Inflammatory macrophage treated with lipopolysaccharide for 4 hours (primary cell): ENCODE measurements at regions not wholly inside any gene's neighbourhood (a gene's known extent, or its start where the extent isn't known, plus 50 kb on each side); places are given as distances from the start of the nearest gene placed in this dataset.

ENCODE experiments used
- DNase-seq: peaks from one replicate; pipeline ENCODE4 v3.0.0-alpha.2; 2020

DNA sequence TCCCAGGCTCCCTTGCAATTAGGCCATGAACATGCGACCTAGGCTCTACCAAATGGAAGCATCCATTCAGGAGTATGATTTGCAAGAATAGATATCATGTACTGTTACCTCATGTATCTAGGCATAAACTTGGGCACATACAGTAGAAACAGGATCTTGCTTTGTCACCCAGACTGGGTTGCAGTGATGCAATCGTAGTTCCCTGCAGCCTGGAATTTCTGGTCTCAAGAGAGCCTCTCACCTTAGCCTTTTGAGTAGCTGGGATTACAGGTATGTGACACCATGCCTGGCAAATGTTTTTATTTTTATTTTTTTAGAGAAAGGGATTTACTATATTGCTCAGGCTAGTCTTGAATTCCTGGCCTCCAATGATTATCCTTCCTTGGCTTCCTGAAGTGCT lies 994.2 kb downstream of the ADGRL3 start:
- DNase-seq, result no peak

DNA sequence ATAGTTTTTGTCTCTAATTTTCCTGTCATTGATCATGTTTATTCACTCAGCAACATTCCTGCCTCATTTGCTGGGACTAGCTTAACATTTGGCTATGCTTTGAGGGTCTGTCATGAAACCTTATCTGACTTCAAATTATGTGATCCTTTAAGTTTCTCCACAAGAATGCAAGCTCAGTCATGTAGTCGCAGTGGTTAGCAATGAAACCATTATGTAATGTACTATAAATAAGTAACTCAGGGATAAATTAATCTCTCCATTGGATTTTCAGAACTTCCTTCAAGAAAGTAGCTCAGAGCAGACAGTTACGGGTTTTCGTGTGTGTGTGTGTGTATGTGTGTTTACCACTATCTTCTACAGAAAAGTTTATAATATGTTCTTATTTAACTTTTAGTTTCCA lies 993.6 kb downstream of the ADGRL3 start:
- no peak for DNase-seq

DNA sequence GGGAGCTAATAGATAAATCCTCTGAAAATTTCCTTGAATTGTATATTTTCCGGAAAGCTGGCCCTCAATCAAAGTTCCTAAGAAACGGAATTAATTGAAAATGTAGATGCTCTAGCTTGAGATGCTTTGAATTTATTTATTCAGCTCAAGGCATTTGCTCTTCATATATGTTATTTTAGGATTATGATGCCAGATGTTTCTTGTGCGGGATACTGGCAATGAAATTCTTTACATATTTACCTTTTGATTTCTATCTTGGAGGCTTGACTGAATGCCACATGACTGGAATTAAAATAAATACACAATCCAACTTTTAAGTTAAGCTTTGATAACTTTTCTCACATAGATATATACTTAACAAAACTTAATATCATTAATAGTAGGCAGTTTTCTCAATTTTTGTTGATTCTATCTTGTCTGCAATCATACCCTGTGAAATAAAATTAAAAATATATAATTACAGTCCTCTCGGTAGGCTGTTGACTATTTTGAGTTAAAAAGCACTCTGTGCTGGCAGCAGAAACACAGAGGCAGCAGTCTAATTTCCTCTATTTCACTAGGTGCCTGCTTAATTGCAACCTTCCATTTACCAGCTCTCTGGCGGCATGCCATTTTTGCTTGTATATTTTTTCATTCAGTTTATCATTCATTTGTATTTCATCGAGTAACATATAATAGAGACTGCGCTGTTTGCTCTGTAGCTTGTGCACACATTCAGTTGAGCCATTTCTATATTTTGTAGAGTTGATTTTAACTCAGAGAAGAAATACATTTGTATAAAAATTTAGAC lies 991.5 kb downstream of the ADGRL3 start:
- DNase-seq, result no peak

DNA sequence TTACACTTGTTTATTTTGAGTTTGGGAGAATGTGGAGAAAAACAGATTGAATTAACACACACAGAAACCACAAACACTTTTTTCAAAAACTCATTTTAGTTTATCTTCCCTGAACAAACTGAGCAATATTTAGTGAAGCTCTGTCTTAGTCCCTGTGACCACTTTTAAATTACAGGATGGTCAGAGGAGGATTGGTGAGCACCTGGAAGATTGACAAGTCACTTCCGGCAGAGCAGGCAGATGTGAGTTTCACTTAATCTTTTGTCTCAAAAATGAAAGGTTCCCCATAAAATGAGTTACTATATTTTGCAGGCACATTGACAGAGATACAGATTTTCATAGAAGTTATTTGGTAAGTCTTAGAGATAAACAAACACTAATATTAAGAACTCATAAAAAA lies 970.1 kb downstream of the ADGRL3 start:
- DNase-seq, result no peak

DNA sequence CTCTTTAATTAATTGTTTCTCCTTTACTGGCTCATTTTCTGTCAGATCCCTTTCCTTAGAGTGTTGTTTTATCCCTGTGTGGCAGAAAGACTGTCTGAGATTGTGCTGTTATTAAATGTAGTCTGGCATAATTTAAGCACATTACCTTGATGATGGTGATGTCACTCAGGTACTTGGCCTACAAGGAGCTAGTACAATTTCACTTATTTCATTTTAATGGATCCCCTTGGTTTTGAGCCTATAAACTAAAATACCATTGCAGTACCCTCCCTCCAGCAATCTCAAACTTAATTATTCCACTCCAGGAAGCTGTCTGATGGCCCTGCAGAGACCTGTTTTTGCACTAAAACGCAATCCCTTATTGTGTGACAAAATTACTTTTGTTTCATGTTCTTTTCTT lies 968.6 kb downstream of the ADGRL3 start:
- DNase-seq, result no peak

DNA sequence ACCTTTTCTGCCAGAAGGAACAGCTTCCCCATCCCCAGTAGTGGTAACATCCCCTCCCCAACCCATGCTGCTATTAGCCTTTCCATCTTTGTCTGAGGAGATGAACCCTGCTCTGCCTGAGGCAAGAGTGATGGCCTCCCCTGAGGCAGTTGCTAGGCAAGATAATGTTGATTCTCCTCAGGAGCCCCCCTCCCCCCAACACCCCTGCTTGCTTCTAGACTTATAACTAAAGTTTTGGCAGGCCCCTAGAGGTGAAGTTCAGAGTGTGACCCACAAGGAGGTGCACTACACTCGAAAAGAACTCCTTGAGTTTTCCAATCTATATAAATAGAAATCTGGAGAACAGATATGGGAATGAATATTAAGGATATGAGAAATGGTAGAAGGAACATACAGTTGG lies 962.5 kb downstream of the ADGRL3 start:
- DNase-seq, result no peak

DNA sequence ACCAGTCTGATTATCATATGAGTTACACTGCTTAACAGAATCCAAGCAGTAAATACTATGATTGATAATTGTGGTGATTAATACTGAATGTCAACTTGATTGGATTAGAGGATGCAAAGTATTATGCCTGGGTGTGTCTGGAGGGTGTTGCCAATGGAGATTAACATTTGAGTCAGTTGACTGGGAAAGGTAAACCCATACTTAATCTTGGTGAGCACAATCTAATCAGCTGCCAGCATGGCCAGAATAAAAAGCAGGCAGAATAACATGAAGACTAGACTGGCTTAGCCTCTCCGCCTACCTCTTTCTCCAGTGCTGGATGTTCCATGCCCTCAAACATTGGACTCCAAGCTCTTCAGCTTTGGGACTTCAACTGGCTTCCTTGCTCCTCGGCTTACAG lies 961.3 kb downstream of the ADGRL3 start:
- DNase-seq, result no peak

DNA sequence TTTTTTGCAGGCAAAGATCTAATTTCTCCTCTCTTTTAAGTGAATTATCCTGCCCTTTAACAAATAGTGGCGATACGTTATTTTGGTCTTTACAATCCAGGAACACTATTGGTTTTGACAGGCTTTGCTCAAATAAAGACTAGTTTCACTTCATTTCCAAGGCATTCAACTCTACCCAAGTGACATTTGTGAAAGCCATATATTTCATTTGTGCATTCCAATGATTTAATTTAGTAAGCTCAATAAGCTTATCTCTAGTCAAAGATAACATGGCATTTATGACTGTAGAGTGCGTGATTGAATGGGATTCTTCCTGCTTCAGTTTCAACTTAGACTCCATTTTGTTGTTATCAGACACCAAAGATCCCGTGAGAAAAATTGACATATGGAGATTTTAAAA lies 959.8 kb downstream of the ADGRL3 start:
- no peak for DNase-seq

DNA sequence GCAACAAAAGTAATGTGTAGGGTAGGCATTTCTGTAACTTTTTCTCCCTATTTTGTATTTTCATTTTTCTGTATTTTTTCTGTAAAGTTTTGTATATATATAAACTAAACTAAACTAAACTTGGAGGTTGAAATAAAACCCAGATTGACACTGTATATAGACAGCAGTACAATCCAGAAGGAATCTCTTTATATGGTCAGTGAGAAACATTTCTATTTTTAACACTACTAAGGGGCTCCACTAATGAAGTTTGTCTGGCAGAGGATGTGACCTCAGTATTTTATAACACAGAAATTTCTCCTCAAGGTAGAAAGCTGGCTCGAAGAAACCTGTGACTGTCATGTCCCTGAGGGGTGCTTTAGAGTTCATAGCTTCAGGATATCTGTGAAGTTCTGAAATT lies 959.2 kb downstream of the ADGRL3 start:
- DNase-seq, result no peak

DNA sequence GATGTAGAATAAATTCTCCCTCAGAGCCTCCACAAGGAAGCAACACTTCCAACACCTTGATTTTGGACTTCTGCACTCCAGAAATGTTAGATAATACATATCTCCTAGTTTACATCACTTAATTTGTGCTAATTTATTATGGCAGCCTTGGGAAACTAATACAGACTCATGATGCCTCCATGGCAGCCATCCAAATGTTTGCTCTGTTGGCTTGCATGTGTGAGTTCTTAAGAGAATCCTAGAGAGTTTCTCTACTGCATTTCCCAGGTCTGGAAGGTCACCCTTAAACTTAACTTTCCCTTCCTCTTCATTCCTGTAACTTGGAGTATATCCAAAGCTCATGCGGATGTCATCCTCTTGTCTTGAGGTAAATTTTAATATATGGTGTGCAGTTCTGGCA lies 956.1 kb downstream of the ADGRL3 start:
- no peak for DNase-seq

DNA sequence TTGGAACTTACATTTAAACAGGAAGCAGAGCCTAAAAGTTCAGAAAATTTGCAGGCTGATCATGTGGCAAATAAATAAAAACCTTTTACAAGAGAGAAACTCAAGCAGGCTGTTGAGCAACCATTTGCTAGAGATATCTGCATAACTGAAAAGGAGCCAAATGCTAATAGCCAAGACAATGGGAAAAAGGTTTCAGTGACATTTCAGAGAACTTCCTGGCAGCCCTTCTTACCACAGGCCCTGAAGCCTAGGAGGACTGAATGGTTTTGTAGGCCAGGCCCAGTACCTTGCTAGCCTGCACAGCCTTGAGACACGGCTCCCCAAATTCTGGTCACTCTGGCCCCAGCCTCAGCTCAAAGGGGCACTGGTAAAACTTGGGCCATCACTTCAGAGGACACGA lies 945.1 kb downstream of the ADGRL3 start:
- DNase-seq, result no peak

DNA sequence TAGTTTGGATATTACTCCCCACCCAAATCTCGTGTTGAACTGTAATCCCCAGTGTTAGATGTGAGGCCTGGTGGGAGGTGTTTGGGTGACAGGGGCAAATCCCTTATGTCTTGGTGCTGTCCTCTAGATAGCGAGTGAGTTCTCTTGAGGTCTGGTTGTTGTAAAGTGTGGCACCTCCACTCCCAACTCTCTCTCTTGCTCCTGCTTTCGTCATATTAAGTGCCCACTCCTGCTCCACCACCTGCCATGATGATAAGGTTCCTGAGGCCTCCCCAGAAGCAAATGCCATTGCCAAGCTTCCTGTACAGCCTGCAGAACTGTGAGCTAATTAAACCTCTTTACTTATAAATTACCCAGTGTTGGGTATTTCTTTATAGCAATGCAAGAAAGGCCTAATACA lies 944.3 kb downstream of the ADGRL3 start:
- DNase-seq, result no peak

DNA sequence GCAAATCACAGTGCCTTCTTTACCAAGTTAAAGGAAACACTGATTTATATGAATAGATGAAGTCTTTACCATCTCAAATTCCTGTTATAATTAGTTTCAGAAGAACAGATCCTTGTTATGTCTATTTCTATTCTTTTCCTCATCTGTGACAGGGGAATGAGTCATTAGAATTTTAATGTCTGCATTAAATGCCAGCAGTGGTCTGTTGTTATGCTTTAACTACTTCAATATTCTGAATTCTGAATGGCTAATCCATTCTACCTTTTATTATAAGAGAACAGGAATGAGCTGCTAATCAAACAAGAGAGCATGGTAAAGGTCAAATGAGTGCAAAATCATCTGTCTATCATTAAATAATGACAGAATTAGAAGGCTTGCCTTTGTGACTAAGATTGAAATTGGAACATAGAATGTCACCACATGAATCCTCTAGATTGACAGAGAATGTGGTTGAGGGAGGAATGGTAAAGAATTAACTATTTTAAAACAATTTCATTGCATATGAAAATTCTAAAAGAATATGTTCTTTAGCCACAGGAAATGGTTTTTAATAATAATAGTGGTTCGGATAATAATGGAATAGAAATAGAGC lies 935.5 kb downstream of the ADGRL3 start:
- no peak for DNase-seq

DNA sequence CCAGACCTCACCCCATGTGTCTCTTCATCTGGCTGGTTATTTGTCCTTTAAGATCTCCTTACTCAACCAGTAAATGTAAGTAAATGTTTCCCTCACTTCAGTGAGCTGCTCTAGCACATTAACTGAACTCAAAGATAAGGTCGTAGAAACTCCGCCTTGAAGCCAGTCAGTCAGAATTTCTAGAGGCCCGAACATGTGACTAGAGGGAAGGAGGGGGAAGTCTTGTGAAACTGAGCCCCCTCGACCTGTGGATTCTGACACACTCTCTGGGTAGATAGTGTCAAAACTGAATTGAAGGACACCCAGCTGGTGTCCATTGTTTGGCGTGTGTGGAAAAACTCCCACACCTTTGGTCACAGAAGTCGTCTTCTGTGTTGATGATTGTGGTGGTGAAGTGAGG lies 933.9 kb downstream of the ADGRL3 start:
- no peak for DNase-seq

DNA sequence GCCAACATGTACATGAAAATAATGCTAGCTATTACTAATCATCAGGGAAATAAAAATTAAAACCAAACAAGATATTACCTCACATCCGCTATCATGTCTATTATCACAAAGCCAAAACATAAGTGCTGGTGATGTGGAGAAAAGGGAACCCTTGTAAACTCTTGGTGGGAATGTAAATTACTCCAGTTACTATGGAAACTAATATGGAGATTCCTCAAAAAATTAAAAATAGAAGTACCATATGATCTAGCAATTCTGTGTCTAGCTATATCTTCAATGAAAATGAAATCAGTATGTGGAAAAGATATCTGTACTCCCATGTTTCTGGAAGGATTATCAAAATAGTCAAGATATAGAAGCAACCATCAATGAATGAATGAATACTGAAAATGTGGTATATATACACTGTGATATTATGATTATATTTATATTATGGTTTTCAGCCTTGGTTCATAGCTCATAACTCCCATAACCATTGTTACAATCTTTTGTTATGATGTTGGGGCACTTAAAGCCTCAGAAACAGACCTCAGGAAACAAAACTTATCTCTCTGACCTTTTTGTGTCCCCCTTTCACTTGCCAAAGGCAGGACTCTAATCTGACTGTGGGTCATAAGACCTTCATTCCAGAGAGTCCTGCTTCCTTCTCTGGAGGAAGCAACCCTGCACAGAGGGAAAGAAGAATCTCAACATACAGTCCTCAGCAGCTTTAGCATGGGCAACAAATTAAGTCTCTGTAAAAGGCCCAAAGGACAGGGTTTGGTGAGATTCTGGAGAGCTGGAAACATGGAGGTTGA lies 933.2 kb downstream of the ADGRL3 start:
- DNase-seq, result no peak

DNA sequence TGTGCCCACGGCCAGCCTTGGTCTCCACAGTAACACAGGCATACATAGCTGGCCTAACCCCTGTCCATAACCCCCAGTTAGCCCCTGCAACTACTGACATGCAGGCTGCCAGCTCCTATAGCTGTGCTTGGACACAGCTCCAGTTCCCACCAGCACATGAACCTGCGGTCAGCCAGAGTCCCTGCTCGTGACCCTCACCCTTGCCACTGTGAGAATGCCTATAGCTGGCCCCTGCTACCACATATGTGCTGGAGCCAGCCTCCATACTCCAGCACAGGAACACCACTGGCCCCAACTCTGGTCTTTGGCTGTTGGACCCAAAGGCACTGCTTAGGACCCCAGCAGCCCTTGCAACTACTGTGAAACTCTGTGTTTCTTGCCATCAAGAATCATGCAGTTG lies 930.9 kb downstream of the ADGRL3 start:
- no peak for DNase-seq

DNA sequence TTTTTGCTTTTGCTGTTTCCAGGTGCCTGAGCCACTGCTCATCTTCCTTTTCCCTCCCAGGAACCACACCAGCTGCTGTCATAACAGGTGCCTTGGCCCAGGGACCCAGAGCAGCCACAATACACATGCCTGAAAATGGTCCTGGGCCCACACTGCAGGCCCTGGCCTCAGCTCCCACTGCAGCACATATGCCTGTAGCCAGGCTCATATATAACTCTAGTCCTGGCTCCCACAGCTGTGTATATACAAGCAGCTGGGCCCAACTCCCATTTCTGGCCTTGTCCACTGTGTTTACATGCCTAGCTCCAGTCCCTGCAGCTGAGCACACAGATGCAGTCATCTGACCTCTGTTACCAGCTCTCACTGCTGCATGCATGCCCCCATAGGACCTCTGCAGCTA lies 930.5 kb downstream of the ADGRL3 start:
- DNase-seq, result no peak

DNA sequence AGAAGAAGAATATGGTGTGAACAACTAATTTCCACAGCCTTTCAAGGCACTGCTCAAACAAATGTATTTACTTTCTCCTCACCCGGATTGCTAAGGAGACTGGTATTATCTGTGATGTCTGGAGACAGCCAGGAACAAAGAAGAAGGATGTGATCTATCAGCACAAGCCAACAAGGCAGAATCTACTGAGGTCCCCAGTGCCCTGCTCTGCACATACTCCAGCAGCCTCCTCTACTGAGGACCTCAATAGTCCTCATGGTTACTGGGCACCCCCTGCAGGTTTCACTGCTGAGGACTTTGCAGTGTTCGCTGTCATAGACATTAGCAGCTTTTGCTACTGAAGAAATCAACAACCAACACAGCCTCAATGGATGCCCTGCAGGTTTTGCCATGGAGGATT lies 930.1 kb downstream of the ADGRL3 start:
- DNase-seq, result no peak
